ENCODE measurements at regions not wholly inside any gene's neighbourhood (a gene's known extent, or its start where the extent isn't known, plus 50 kb on each side); places are given as distances from the start of the nearest gene placed in this dataset.

DNA sequence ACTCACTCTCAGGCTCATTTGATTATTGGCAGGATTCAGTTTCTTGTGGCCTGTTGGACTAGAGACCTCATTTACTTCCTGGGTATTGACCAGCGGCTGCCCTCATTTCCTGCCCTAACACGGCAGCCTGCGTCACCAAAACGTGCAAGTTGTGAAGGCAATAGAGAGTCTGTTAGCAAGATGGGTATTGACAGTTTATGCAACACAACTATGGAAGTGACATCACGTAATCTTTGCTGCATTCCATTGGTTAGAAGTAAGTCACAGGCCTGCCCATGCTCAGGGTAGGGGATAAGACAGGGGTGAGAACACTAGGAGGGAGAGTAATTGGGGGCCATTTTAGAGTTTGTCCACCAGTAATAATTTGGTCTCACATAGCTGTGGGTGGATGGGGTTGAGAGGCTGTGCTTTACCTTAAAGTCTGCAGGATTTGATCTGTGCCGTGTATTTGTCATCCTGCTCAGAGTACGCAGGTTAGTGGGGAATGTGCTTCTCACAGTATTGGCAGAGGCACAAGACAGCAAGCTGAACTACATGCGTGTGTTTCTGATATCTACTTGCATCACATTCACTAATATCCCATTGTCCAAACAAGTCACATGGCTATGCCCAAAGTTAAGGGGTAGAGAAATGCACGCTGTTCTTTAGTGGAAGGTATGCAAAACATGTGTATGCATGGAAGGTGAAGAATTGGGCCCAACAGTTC, 83.3 kb downstream of the EDEM1 start:
- no peak for DNase-seq (ENCODE audit: low read depth)

DNA sequence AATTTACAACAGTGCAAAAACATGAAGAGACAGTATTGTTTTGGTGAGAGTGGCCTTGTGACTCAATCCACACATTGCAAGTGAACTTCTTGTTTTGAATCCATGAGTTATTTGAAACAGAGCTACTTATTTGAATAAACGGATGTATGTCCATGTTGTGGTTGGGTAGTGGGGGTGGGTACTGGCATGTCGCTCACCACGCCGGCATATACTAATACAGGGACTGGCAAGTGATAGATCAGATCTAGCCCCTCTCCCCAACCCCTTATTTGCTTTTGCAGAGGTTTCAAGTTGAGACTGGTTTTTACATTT, 83.8 kb downstream of the EDEM1 start:
- no peak for DNase-seq (ENCODE audit: low read depth)

DNA sequence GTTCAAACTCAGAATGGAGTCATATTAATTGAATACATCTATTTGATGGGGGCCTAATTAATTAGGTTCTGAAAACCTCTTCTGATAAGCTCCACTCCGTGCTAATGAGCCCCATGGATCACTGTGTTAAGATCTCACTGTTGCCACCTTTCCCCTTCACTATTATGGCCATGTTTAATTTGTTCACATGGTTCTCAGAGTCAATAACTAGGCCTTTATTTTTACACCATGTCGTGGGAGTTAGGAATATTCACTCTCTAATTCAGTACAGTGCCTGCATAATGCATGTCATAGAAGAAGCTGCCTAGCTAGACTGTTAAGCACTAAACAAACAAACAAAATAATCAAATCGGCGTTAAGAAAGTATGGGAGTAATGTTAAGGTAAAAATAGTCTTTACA, 84.9 kb downstream of the EDEM1 start:
- no peak for DNase-seq (ENCODE audit: low read depth)

DNA sequence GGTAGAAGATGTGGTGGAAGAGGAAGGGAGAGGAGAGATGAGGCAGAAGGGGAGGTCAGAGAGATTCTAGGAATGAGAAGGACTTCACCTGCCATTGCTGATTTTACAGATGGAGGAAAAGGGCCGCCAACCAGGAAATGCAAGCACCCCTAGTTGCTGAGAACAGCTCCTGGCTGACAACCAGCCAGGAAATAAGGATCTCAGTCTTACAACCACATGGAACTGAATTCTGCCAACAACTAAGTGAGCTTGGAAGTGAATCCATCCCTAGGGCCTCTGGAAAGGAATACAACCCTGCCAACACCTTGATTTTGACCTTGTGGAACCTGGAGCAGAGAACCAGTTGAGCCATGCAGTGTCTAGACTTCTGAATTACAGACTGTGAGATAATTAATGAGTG, 86.6 kb downstream of the EDEM1 start:
- DNase-seq (ENCODE audit: low read depth), result no peak

DNA sequence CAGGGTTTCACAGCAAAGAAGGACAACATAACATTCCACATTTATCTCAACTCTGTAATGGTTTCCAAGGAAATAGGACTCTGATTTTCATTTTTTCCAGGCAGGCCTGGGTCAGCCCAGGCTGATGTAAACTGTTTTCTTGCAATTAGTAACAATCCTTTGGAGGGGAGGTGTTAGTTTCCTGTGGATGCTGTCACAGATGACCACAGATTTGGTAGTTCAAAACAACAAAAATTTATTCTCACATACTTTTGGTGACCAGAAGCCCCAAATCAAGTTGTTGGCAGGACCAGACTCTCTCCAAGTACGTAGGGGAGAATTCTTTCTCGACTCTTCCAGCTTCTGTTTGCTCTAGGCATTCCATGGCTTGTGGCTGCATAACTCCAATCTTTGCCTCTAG, 88.0 kb downstream of the EDEM1 start:
- peak; percentile 51 for DNase-seq (ENCODE audit: low read depth)

DNA sequence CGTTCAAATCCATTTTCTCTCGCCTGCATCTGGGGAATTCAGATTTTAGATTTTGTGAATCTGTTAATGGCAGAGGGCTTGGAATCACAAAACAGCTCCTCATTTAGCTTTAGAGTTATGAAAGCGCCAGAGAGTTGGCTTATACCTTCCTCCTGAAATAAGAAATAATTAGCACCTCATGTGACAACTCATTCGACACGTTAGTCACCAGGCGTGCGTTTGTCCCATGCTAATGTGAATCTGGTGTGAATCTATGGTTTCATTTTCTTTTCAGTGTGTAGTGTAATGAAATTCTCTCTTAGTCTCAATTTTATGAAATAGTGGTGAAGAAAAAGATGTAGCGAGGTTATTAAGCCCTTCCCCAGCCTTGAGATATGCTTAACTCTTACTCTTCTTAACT, 89.4 kb downstream of the EDEM1 start:
- no peak for DNase-seq (ENCODE audit: low read depth)

DNA sequence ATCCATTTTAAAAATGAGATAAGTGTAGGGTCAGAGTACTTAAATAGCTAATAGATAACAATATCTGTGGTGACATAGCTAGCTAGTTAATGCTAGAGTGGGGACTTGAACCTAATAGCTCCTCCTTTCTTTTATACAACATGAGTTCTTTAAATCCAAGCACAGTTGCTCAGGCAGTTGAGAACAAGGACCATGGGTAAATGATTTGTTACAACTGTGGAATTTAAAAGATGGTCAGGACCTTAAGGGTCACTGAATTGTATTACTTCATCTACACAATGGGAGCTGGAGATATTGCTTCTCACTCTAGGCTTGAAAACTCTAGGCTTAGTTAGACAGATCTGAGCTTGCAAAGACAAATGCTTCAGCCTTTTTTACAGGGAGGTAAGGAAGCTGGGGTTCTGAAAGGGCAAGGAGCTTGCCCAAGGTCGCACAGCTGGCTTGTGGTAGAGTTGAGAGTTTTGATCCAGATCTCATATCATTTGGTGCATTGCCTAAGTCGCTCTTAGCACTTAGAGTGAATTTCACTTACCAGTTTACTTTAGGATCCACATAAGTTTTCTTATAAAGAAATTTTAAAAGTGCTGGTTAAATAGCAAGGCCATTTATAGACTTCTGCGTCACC, 90.2 kb downstream of the EDEM1 start:
- DNase-seq (ENCODE audit: low read depth), result no peak

DNA sequence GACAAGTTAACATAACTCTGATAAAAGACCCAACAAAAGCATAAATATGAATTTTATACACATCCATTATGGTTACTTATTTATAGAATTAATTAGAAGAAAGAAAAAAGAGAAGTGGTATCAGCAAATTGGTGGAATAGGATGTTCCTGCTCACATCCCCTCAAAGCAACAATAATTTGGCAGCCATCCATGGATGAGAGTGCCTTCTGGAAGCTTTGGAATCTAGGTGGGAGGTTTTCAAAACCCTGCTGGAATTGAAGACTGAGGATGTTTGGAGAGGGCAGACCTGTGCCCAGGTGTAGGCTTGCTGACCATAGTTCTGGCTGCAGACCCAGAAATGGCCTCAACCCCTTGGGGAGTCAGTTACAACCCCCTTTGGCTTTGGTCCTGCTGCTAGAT, 91.2 kb downstream of the EDEM1 start:
- DNase-seq (ENCODE audit: low read depth), result no peak

DNA sequence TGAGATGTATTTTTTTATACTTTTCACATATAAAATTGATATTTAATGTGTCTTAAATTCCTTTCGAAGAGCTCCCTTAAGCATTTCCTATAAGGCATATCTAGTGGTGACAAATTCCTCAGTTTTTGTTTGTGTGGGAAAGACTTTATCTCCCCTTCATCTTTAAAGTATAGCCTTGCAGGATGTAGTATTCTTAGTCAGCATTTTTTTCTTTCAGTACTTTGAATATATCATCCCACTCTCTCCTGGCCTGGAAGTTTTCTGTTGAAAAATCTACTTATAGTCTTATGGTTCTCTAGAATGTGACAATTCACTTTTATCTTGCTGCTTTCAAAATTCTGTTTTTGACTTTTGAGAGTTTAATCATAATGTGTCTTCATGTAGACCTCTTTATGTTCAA, 95.2 kb downstream of the EDEM1 start:
- DNase-seq (ENCODE audit: low read depth), result no peak

DNA sequence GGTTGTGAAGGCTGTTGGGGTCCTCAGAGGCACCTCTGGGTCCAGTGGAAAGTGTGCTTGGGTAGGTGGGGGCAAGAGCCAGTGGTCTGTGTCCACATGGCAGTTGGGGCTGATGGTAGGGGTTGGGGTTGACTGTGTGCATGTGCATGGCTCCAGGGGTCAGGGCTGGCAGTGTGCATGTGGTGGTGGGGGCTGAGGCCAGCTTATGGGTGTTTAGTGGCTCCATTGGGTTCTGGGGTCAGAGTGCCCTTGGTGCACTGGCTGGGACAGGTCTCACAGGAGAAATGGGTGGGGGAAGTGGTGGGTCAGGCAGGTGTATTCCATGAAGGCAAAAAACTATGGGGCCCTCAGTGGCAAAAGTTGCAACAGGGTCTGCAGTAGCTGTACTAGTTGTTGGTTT, 97.9 kb downstream of the EDEM1 start:
- DNase-seq (ENCODE audit: low read depth), result no peak

DNA sequence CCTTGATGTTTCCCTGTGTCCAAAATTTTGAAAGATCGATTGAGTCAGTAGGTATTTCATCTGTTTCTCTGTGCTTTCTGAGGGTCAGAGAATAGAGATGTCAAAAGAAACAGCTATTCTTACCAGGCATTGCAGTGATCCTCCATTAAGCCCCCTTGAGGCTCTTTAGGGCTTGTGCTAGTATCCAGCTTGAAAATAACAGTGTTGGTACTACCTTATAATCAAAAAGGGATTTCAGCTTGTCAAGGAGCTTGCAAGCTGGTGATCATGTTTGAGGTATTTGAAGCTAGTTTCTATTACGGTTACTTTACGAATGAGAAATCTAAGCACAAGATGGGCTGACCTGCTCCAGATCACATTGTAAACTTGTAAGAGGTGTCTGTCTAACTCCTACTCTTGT, 103.4 kb downstream of the EDEM1 start:
- DNase-seq (ENCODE audit: low read depth), result no peak

DNA sequence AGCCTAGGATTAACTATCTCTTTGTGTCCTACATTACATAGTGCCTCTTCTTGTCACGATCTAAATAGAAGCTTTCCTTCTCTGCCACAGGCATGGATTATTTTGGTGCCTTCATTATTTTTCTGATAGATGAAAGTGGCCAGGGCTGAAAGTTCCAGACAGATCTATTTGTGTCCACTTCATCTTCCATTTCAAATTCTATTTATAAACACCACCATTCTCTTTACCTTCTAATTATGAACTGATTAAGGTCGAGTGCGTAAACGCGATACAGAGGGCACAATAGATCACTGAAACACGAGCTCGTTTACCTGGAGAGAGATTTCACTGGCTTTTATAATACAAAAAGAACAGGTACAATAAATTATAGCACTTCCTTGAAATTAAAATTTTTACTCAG, 105.0 kb downstream of the EDEM1 start:
- no peak for DNase-seq (ENCODE audit: low read depth)

DNA sequence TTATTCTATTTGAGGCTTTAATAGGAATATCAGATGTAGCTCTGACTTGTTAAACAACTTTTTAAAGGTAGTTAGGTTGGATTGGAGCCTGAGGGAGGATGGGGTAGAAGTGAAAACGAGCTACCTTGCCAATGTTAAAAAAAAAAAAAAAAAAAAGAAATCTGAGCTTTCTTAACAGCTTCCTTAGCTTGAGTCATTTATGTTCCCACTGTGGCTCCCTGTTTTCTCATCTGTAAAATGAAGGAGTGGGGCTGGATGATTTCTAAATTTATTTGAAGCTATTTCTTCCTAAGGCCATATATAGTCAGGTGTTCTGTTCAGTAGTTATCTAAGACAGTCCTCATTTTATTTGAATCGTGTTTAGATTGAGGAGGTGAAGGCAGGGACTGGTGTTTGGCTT, 105.7 kb downstream of the EDEM1 start:
- no peak for DNase-seq (ENCODE audit: low read depth)

DNA sequence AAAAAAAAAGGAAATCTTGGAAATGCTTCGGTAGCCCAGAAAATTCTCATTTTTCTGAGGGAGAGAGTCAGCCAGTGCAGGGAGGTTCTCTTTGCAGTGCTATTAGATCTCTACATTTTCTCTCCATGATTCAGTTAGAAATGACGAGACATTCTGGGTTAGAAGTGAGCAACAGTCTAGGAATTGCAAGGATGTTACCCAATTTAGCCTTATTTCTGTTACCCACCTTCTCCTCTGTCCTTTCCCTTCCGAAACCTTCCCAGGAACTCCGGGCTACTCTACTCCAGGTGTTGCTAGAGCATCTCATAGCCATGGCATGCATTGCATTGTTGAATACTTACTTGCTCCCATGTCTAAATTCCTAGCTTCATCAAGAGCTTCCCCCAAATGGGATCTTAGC, 106.8 kb downstream of the EDEM1 start:
- peak; percentile 21 for DNase-seq (ENCODE audit: low read depth)

DNA sequence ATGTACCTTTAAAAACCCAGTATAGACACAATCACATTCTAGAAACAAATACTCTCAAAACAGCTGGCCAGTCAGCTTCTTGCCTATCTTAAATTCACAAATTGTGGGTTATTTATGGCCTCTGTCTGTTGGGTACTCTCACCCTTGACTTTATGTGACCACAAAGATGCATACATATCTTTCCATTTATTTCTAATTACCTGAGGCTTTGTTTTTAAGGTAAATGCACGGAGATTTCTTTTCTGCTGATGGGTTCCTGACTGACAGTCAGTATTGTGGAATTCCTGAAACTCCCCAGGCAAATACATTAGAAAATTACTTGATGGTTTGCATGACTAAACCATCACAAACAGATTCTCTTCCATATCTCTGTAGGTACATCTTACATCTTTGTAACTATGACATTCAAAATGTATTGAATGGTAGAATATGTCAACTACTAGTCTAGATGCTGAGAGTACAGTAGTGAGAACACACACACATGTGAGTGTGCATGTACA, 107.7 kb downstream of the EDEM1 start:
- DNase-seq (ENCODE audit: low read depth), result no peak

DNA sequence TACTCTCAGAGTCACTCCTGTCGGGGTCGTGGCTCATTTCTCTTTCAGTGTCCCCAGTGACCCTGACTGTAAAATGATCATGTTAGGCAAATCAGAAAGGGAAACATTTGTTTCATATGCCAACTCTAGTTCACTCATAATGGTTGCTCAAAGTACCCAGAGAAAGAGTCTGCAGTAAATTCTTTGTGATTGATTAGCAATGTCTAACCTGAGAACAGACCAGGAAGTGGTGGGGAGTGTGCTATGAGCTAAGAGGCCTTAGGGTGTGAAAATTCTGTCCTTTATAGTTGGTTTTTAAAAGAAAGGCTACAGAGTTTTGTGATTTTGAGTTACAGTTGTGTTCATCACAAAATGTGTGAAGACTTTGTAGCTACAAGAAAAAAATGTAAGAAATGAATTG, 108.9 kb downstream of the EDEM1 start:
- no peak for DNase-seq (ENCODE audit: low read depth)

DNA sequence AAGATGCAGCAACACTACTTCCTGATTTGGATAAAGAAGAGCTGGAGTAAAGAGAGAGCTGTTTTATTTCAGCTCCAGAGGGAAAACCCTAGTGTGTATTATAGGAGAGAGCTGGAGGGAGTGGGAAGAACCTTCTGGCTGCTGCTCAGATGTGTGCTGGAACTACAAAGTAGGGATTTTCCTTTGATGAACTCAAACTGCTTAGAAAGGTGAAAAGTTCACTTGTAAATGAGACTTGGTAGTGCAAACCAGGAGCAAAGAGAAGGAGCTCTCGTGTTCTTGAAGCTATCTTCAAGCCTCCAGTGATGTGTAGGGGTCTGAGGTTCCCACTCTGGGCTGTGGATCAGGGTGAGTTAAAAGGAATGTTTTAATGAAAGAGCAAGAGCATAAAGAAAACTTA, 110.4 kb downstream of the EDEM1 start:
- no peak for DNase-seq (ENCODE audit: low read depth)

DNA sequence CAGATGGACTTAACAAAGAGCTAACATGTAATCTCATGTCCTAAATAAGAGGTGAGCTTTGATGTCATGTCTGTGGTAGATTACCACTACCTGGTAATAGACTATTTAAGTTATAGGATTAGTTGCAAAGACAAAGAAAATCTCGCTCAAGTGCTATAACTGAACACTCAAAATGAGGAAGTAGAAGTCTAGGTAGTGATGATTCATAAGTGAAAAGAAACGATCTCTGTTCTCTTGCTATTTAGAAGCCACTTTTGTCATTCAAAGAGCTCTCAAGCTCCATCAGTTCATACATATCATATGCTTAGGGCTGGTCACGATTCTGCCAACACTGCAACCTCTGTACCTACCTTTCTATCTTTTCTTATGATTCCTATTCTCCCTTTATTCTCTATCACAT, 110.9 kb downstream of the EDEM1 start:
- DNase-seq (ENCODE audit: low read depth), result no peak

DNA sequence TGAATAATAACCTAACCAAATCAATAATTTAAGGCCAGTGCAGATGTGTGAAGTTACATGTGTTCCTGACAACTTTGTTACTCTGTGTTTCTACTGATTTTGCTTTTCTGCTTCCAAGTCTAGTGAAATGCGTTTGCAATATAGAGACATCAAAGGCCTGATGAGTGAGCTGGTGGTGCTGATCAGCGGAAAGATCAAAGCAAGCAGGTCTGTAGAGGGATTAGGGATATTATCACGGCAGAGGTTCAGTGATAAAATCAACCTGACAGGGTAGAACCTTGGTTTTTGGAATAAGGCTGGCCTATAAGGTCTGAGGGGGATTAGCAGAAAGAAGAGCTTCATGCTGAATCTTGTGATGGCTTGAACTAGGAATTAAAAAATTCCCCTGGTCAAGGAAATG, 111.7 kb downstream of the EDEM1 start:
- no peak for DNase-seq (ENCODE audit: low read depth)

DNA sequence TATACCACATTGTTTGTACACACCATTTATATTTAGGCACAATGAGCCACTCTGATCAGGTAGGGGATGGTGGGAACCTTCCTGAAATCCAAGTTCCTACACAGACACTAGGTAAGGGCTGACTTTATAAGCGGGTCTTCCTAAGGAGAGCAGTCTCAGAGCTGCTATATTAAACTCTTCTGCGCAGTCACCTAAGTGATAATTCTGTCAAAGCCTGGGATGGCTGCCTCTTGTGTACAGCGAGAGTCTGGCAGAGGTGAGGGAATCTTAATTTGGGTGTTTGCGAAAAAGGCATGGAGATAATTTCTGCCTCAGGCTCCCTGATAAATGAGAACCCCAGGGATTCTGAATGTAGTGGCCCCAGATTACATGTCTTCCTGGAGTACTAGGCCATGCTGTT, 113.1 kb downstream of the EDEM1 start:
- DNase-seq (ENCODE audit: low read depth), result no peak

DNA sequence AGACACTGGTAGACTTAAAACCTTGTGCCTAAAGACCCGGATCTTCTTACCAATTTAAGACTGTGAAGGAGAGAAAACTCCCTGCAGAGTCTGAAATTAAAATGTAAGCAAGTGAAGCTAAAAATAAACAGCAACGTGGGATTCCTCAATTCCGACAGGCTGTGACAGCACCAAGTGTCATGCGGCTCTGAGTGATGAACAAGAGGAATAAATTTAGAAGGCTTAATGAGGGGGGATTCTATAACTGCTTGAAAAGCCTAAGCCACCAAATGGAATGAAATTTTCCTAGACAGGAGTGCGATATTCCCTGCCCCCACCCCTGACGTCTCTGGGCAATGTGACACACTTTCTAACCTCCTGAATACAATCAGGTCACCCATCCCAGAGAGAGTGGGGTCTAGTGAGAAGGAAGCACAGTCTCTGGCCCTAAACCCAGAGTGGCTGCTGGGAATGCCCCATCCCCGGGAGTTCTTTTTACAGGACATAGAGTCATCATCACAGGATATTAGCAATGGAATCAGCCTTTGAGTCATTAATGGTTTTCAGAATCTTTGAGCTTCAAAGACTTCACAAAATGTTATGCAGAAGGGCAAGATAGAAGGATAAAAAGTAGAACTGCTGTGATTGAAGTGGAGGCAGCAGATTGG, 114.3 kb downstream of the EDEM1 start:
- no peak for DNase-seq (ENCODE audit: low read depth)

DNA sequence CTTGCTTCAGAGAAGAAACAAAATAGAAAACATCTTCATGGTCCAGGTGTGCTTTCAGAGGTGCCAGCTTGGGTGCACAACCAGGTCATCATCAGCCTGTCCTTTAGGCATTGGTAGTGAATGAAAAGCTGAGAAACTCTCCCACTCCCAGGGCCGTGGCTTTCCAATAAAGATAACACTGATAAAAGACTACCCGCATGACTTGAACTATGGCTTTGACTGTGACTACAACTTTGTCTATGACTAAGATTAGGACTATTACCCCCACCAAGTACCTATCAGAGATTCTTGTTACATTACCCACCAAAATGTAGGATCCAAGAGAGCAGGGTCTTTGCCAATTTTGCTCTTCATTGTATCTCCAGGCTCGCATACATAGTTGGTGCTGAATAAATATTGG, 115.2 kb downstream of the EDEM1 start:
- DNase-seq (ENCODE audit: low read depth), result no peak

DNA sequence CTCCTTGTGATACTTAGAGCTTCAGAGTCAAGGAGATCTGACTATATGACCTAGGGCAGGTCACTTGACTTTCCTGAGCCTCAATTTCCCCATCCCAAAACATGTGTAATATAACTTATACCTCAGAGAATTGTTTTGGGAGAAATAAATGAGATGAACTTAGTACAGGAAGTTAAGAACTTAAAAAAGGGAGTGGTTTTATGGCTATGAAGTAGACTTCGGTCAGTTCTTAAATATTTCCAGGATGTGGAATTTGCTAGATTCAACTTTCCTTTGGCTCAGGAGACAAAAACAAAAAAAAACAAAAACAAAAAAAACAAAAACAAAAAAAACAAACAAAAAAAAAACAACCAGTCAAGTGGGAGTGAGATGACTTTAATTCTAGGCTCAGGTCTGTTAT, 116.7 kb downstream of the EDEM1 start:
- DNase-seq (ENCODE audit: low read depth), result no peak

Data from GM04503 (cell line).